Erythroblast (primary cell): ENCODE measurements at regions not wholly inside any gene's neighbourhood (a gene's known extent, or its start where the extent isn't known, plus 50 kb on each side); places are given as distances from the start of the nearest gene placed in this dataset.

Experiments
- GATA1 ChIP-seq: IDR thresholded peaks from 2 replicates; pipeline ENCODE4 v1.6.1; 2011; ENCODE audit warnings: low read depth, mild to moderate bottlenecking, control low read depth, low read length, moderate library complexity
- POLR2A ChIP-seq: IDR thresholded peaks from 2 replicates; pipeline ENCODE4 v1.6.1; 2011; ENCODE audit warnings: mild to moderate bottlenecking, low read length

GRCh38 chr18:22110461-22110924 is 58.9 kb upstream of the GATA6 start:
- TF ChIP-seq POLR2A = no peak
- TF ChIP-seq GATA1 = no peak
